RCC 7860 (cell line): ENCODE measurements at regions not wholly inside any gene's neighbourhood (a gene's known extent, or its start where the extent isn't known, plus 50 kb on each side); places are given as distances from the start of the nearest gene placed in this dataset.
"Not testable (repeated sequence)": the region's sequence is repeated elsewhere in the genome, so short reads cannot be mapped to it uniquely, and the experiment has no call there.

Experiments used
- DNase-seq: peaks from one replicate; pipeline ENCODE4 v3.0.0-alpha.2; 2015; ENCODE audit warnings: low spot score
- FAIRE-seq: peaks from 2 replicates; lab custom pipeline; 2012; peaks lifted over from hg19 to GRCh38; lab: Jason Lieb, UNC

DNA sequence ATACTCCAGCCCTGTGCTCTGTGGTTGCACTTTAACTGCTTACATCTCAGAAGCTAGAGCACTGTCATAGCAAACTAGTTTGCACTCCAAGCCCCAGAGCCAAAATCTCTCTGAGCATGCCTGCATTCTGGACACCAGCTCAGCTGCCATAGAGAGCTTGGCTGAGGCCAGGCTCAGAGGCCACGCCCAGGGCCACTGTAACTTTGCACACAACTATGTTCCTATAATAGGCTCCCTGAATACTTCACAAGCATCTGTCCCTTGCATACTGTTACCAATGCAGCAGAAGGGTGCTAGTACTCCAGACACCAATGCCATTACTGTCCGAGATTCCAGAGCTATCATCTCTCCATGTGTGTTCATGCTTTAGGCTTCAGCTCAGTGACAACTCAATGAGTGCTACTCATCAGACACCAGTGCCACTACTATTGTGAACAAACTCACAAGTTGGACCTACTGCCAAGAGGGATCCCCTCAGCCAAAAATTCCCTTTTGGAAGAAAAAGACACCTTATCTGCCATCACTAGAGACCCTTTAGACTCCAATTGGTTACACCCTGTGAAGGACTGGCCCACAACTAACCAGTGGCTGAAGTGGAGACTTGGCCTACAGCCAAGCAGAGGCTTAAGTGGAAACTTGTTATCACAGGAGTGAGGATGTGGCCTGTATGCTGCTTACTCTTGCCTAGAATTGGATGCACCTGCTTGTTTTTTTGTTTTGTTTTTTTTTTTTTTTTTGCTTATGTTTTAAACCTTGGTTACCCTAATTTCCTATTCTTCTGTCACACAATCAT is 211.6 kb upstream of the MAGI2 start:
- FAIRE-seq (no peak), DNase-seq (no peak)

DNA sequence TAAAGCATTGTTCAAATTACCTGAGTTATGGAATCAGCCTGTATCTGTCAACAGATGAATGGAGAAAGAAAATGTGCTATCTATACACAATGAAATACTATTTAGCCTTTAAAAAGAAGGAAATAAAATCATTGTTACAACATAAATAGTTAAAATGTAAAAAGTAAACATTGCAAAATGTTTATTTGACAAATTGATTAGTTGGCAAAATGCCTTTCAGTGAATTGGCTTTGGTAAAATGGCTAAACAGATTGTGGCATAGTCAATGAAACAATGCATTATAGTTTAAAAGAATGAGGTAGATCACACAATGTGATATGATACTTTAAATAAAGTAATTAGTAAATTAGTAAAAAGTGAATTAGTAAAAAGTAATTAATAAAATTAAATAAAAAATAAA is 204.8 kb upstream of the MAGI2 start:
- FAIRE-seq (peak; percentile 75), DNase-seq (no peak)

GRCh38 chr7:79653136-79653631 is 199.7 kb upstream of the MAGI2 start:
- DNase-seq (no peak), FAIRE-seq (no peak)

GRCh38 chr7:79652619-79653018 is 199.2 kb upstream of the MAGI2 start:
- no peak for FAIRE-seq
- DNase-seq: no peak

GRCh38 chr7:79647711-79648110 is 194.2 kb upstream of the MAGI2 start:
- DNase-seq: no peak
- FAIRE-seq: no peak

DNA sequence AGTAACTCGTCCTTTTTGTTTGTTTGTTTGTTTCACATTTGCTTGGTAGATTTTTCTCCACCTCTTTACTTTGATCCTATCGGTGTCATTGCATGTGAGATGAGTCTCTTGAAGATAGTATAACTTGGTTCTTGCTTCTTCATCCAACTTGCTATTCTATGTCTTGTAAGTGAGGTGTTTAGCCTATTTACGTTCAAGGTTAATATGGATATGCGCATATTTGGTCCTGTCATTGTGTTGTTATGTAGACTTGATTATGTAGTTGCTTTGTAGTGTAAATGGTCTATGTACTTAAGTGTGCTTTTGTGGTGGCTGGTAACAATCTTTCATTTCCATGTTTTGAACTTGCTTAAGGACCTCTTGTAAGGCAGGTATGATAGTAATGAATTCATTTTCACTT is 192.8 kb upstream of the MAGI2 start:
- FAIRE-seq: no peak
- DNase-seq: no peak

DNA sequence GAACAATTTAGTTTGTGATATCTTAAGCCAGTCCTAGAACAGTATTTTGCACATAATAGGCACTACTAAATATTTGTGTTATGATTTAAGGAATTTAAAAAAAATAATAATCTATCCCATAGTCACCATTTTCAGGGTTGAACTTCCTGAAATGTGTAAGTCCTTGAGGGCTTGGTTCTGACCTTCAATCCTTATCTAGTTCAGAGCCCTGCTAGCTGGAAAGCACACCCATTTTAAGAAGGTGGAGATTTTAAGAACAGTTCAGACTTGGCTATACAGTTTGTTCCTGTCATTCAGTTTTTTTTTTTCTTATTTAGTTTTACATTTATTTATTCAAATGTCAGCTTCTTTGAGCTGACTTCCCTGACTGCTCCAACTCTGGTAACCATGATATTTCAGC is 183.4 kb upstream of the MAGI2 start:
- FAIRE-seq: no peak
- no peak for DNase-seq

- DNase-seq, FAIRE-seq: not testable (repeated sequence)
These were observed 172.5 kb upstream of the MAGI2 start for GRCh38 chr7:79625921-79626320.

GRCh38 chr7:79624336-79624735 is 170.9 kb upstream of the MAGI2 start:
- no peak for FAIRE-seq

GRCh38 chr7:79622781-79623180 is 169.3 kb upstream of the MAGI2 start:
- no peak for FAIRE-seq
- DNase-seq: no peak

More at GRCh38 chr7:79624336-79624735, 170.9 kb upstream of the MAGI2 start:
- no peak for DNase-seq

- no peak for FAIRE-seq
- no peak for DNase-seq
These were observed 166.8 kb upstream of the MAGI2 start for GRCh38 chr7:79620291-79620690.

DNA sequence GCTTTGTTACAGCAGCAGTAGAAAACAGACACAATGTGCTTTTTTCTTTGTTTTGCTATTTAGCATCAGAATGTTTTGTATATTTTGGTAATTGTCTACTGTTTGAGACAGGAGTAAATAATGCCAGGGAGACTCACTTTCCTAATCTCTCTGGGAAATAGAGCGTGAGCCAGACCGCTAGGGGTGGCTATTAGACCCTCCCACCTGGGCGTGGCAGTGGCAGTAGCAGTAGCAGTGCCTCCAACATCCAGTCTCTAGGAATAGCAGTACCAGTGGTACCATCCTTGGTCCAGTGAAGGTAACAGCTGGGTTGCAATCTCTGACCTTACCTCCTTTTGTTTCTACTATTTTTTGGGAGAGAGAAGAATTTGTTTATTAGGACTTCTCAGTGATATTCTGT is 165.7 kb upstream of the MAGI2 start:
- FAIRE-seq (no peak), DNase-seq (no peak)

GRCh38 chr7:79615871-79616640 is 162.6 kb upstream of the MAGI2 start:
- no peak for FAIRE-seq
- DNase-seq: no peak

DNA sequence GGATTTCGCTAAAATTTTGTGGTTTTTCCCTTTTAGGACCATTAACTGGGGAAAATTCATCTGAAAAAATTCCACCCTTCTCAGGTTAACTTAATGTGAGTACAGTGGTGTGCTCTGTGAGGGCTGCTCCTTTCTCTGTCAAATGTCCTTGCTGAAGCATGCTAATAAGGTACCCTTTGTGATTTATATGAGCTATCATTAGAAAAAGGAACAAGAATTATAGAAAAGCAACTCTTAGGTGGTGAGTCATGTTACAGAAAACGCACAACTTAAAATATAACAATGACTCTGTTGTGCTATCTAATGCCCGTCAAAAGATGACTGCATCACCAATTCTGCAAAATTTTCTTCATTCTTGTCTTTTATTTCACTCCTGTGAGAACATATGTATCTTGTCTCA is 162.0 kb upstream of the MAGI2 start:
- no peak for DNase-seq
- FAIRE-seq: no peak

DNA sequence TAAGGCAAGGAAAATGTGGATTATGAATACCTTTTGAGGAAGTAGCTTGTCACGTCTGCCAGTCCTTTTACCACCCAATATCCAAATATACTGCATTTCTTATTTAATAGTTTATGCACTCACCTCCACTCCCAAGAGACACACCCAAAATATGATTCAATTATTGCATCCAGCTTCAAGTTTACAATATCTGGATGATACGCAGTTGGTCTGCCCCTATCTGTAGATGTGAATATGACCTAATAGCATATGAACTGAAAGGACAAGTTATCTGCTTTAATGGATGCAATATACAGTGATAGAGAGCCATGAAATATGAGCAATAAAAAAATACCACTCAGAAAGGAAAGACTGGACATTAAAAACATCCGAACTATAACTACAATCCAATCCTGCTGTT is 159.4 kb upstream of the MAGI2 start:
- no peak for FAIRE-seq
- no peak for DNase-seq

DNA sequence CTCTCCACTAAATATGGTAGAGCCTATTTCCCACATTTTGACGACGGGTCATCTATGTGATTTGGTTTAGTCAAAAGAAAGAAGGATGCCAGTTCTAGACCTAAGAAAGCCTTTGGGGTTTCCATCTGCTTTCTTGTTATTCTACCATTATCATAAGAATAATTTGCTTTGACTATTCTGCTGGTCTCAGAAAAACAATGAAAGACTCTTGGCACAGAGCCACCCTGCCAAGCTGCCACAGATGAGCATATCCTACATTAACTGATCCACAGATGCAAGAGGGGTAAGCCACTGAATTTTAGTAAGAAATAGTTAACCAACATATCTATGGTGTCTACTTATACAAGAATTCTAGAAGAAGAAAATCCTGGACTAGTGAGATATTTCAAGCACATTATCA is 158.6 kb upstream of the MAGI2 start:
- no peak for FAIRE-seq

GRCh38 chr7:79610748-79611304 is 157.4 kb upstream of the MAGI2 start:
- no peak for DNase-seq
- no peak for FAIRE-seq

More for the DNA sequence above, 158.6 kb upstream of the MAGI2 start:
- no peak for DNase-seq

GRCh38 chr7:79610313-79610712 is 156.8 kb upstream of the MAGI2 start:
- DNase-seq (no peak), FAIRE-seq (no peak)

DNA sequence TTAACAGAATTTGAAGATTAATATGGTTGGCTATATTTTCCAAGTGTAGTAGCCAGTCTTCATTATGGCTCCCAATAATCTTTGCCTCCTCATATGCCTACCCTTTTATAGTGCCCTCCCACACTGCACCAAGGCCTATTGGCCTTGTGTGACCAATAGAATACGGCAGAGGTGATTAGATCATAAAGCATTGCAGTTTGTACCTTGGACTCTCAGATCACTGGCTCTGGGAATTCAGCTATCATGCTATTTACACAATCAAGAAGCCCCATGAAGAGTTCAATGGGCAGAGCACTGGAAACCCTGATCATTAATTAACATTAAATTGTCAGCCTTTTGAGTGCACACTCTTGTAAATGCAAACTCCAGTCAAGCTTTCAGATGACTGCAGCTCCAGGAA is 154.5 kb upstream of the MAGI2 start:
- no peak for FAIRE-seq
- DNase-seq: no peak

- FAIRE-seq: no peak
- no peak for DNase-seq
These were observed 151.4 kb upstream of the MAGI2 start for GRCh38 chr7:79604841-79605240.

GRCh38 chr7:79598351-79598750 is 144.9 kb upstream of the MAGI2 start:
- no peak for FAIRE-seq
- DNase-seq: no peak

GRCh38 chr7:79594671-79595070 is 141.2 kb upstream of the MAGI2 start:
- FAIRE-seq, DNase-seq: not testable (repeated sequence)
